Brain microvascular endothelial cell (primary cell): ENCODE measurements at regions not wholly inside any gene's neighbourhood (a gene's known extent, or its start where the extent isn't known, plus 50 kb on each side); places are given as distances from the start of the nearest gene placed in this dataset.

ENCODE experiments used
- DNase-seq: peaks from one replicate; pipeline ENCODE4 v3.0.0-alpha.2; 2020
- H3K27ac ChIP-seq: fragments of 250-450 bp; sonication (Bioruptor Pico); 2 replicates; pipeline ENCODE4 v1.5.1; 2020; ENCODE audit warnings: mild to moderate bottlenecking, moderate library complexity
- H3K27me3 ChIP-seq: fragments of 250-450 bp; sonication (Bioruptor Pico); replicated peaks from 2 replicates; pipeline ENCODE4 v1.5.1; 2020; ENCODE audit warnings: mild to moderate bottlenecking
- H3K36me3 ChIP-seq: fragments of 250-450 bp; sonication (Bioruptor Pico); replicated peaks from 2 replicates; pipeline ENCODE4 v1.5.1; 2020; ENCODE audit warnings: mild to moderate bottlenecking
- H3K4me3 ChIP-seq: 2 replicates; pipeline ENCODE4 v1.5.1; 2011; ENCODE audit warnings: low read depth, mild to moderate bottlenecking, control low read depth, low read length, moderate library complexity
- in situ Hi-C: cut with HindIII; loops from 2 replicates; pipeline ENCODE4 v1.10.0; 2017; ENCODE audit warnings: low sequenced_read_pairs, low pct_ligation_motif_present
- TF ChIP-seq, protein P1 (sequence below): IDR thresholded peaks from 2 replicates; pipeline ENCODE4 v1.5.1; 2011; ENCODE audit warnings: low read depth, mild to moderate bottlenecking, moderate library complexity, low read length, control low read depth, inconsistent platforms; ENCODE audit errors: missing control alignments

- in situ Hi-C loops: no loop called here
- TF ChIP-seq, protein P1, sequence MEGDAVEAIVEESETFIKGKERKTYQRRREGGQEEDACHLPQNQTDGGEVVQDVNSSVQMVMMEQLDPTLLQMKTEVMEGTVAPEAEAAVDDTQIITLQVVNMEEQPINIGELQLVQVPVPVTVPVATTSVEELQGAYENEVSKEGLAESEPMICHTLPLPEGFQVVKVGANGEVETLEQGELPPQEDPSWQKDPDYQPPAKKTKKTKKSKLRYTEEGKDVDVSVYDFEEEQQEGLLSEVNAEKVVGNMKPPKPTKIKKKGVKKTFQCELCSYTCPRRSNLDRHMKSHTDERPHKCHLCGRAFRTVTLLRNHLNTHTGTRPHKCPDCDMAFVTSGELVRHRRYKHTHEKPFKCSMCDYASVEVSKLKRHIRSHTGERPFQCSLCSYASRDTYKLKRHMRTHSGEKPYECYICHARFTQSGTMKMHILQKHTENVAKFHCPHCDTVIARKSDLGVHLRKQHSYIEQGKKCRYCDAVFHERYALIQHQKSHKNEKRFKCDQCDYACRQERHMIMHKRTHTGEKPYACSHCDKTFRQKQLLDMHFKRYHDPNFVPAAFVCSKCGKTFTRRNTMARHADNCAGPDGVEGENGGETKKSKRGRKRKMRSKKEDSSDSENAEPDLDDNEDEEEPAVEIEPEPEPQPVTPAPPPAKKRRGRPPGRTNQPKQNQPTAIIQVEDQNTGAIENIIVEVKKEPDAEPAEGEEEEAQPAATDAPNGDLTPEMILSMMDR: no peak
- no peaks in the 10 kb centered on the region for H3K36me3 ChIP-seq
Measured at GRCh38 chr17:33972763-33973162, 282.3 kb upstream of the CCL2 start.

DNA sequence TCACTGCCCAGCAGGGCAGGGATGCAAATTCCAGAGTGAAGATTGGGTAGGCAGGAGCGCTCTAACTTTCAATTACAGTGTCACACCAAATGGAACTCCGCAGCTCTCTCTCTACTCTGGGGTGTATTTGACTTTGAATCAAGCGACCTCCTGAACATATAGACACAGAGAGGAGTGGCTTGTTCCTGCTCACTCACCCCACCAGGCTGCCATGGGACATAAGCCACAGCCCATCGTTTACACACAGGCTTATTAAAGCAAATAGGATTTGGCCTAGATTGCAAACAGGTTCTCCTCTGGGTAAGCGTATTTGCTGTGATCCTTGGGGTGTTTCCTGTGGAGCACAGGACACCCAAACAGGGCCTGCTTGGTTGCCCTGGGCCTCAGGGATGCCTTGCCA is 281.6 kb upstream of the CCL2 start:
- no peak for DNase-seq
- Histone ChIP-seq H3K27me3 (no peaks in the 10 kb centered on the region), H3K36me3 (no peaks in the 10 kb centered on the region), H3K27ac (no peak overlapping the region), H3K4me3 (no peak overlapping the region)
- in situ Hi-C loops: no loop called here
- TF ChIP-seq, protein P1: no peak

More at GRCh38 chr17:33972763-33973162, 282.3 kb upstream of the CCL2 start:
- no peak for DNase-seq
- no peak overlapping the region for H3K27ac ChIP-seq
- no peaks in the 10 kb centered on the region for H3K27me3 ChIP-seq
- no peak overlapping the region for H3K4me3 ChIP-seq

GRCh38 chr17:33974276-33974675 is 280.8 kb upstream of the CCL2 start:
- H3K4me3 ChIP-seq: no peak overlapping the region
- TF ChIP-seq, protein P1: no peak
- no peaks in the 10 kb centered on the region for H3K36me3 ChIP-seq
- DNase-seq: no peak
- no peaks in the 10 kb centered on the region for H3K27me3 ChIP-seq
- no peak overlapping the region for H3K27ac ChIP-seq
- in situ Hi-C loops: no loop called here

DNA sequence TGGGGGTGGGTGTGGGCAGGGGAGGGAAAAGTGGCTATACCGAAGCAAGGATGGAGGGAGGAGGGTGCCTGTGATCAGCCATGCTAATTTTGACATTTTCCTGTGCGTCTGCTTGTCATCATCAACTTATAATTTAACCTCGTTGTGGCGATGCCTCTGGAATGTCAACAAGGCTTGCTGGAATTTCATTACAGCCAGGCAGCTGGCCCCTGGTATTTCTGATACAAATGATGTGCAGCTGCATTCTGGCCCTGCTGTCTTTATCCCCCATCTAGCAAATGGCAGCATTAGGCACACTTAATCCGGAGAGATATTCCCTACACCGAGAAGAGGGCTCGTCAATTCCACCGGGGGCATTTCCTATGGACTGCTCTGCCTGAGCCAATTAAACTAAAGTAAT is 278.3 kb upstream of the CCL2 start:
- Histone ChIP-seq H3K36me3 (no peaks in the 10 kb centered on the region), H3K4me3 (no peak overlapping the region), H3K27ac (no peak overlapping the region), H3K27me3 (no peaks in the 10 kb centered on the region)
- TF ChIP-seq, protein P1: no peak
- in situ Hi-C loops: no loop called here
- DNase-seq: no peak

DNA sequence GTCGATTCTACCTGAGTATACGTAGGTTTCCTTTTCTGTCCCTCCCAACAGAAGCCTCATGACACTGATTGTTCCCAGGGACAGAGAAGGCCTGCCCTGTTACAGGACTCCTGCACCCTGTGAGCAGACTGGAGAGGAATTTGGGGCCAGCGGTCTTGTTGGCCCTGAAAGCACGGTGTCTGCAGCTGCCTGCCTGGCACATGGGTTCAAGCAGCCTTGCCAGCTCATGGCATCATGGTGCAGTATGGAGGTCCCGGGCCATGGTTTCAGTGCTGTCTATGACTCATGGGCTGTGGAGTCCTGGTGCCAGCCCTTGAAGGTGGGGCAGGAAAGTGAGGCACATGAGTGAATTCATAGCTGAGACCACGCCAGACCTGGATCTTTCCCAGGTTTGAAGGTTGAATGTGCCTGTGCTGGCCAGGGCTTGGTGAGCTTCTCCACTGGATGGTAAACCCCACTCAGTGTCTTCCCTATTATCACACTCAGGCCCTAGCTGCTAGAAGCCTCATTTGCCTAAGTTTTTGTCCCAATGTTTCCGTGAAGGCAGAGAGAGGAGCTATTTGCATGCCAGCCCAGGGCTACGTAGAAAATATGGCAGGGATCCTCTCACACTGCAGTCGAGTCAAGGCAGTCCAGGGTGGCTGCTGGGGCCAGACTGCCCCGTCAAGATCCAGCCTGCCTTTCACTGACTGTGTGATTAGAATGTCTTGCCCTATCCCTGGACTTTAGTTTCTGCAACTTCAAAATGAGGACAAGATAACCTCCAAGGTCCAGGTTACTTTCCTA is 277.2 kb upstream of the CCL2 start:
- no peak for DNase-seq
- Histone ChIP-seq H3K27ac (no peak overlapping the region), H3K4me3 (no peak overlapping the region), H3K36me3 (no peaks in the 10 kb centered on the region), H3K27me3 (no peaks in the 10 kb centered on the region)
- TF ChIP-seq, protein P1: no peak
- in situ Hi-C loops: no loop called here

- Histone ChIP-seq H3K27me3 (no peaks in the 10 kb centered on the region), H3K27ac (no peak overlapping the region), H3K4me3 (no peak overlapping the region), H3K36me3 (no peaks in the 10 kb centered on the region)
- in situ Hi-C loops: no loop called here
- no peak for DNase-seq
- TF ChIP-seq, protein P1: no peak
Measured at GRCh38 chr17:33978889-33979288, 276.2 kb upstream of the CCL2 start.
